Cardiac muscle cell (in vitro differentiated cells and primary cell): ENCODE measurements at regions not wholly inside any gene's neighbourhood (a gene's known extent, or its start where the extent isn't known, plus 50 kb on each side); places are given as distances from the start of the nearest gene placed in this dataset.

Source experiments
- DNase-seq, 2 donors: peaks; one replicate each; pipeline versions ENCODE4 v3.0.0 to v3.0.0-alpha.2; 2010 to 2017; ENCODE audit warnings: low read depth in 1 of 2, low spot score in 1 of 2
- H3K27ac ChIP-seq: fragments of 200-600 bp; sonication (generic); 2 replicates; pipeline ENCODE4 v1.5.1; 2016
- H3K27me3 ChIP-seq: fragments of 200-600 bp; sonication (generic); 2 replicates; pipeline ENCODE4 v1.6.0; 2016; ENCODE audit warnings: control low read depth
- H3K36me3 ChIP-seq: fragments of 200-600 bp; sonication (generic); 2 replicates; pipeline ENCODE4 v1.5.1; 2016; ENCODE audit warnings: control low read depth
- H3K4me1 ChIP-seq: fragments of 200-600 bp; sonication (generic); 2 replicates; pipeline ENCODE4 v1.8.1; 2017; ENCODE audit warnings: low read depth, mild to moderate bottlenecking, mixed run types
- H3K4me3 ChIP-seq: fragments of 200-600 bp; sonication (generic); 2 replicates; pipeline ENCODE4 v1.5.1; 2016; ENCODE audit warnings: mild to moderate bottlenecking
- H3K9me3 ChIP-seq: fragments of 200-600 bp; sonication (generic); 2 replicates; pipeline ENCODE4 v1.5.1; 2017; ENCODE audit warnings: low read depth, mild to moderate bottlenecking, control low read depth
- CTCF ChIP-seq: IDR thresholded peaks from 2 replicates; pipeline ENCODE4 v1.5.1; 2012; ENCODE audit warnings: low read depth, mild to moderate bottlenecking, low read length

- Histone ChIP-seq H3K9me3 (no peaks in the 10 kb centered on the region), H3K4me1 (no peaks in the 10 kb centered on the region), H3K4me3 (no peak overlapping the region), H3K27ac (no peak overlapping the region), H3K36me3 (no peaks in the 10 kb centered on the region), H3K27me3 (peaks cover 13% of the 10 kb centered on the region)
- no peak for TF ChIP-seq CTCF
- no peak for DNase-seq
Observed at GRCh38 chr9:32854271-32854670, 70.9 kb downstream of the TMEM215 start.

GRCh38 chr9:32855752-32856151, 72.4 kb downstream of the TMEM215 start:
- TF ChIP-seq CTCF: no peak
- no peak for DNase-seq
- H3K27ac ChIP-seq: no peak overlapping the region
- H3K4me3 ChIP-seq: no peak overlapping the region
- peaks cover 13% of the 10 kb centered on the region for H3K27me3 ChIP-seq
- no peaks in the 10 kb centered on the region for H3K36me3 ChIP-seq
- no peaks in the 10 kb centered on the region for H3K4me1 ChIP-seq
- no peaks in the 10 kb centered on the region for H3K9me3 ChIP-seq

GRCh38 chr9:32863291-32863690, 80.0 kb downstream of the TMEM215 start:
- H3K36me3 ChIP-seq: no peaks in the 10 kb centered on the region
- H3K9me3 ChIP-seq: no peaks in the 10 kb centered on the region
- H3K4me3 ChIP-seq: no peak overlapping the region
- H3K4me1 ChIP-seq: no peaks in the 10 kb centered on the region
- TF ChIP-seq CTCF: no peak
- no peak overlapping the region for H3K27ac ChIP-seq
- H3K27me3 ChIP-seq: no peaks in the 10 kb centered on the region
- no peak for DNase-seq

- no peak for TF ChIP-seq CTCF
- H3K9me3 ChIP-seq: no peaks in the 10 kb centered on the region
- DNase-seq: no peak
- no peak overlapping the region for H3K27ac ChIP-seq
- H3K4me3 ChIP-seq: no peak overlapping the region
- no peaks in the 10 kb centered on the region for H3K4me1 ChIP-seq
- H3K36me3 ChIP-seq: no peaks in the 10 kb centered on the region
- no peaks in the 10 kb centered on the region for H3K27me3 ChIP-seq
Observed at GRCh38 chr9:32864971-32865370, 81.6 kb downstream of the TMEM215 start.

- H3K36me3 ChIP-seq: no peaks in the 10 kb centered on the region
- H3K4me1 ChIP-seq: no peaks in the 10 kb centered on the region
- no peaks in the 10 kb centered on the region for H3K27me3 ChIP-seq
- no peak for TF ChIP-seq CTCF
- no peaks in the 10 kb centered on the region for H3K9me3 ChIP-seq
- no peak overlapping the region for H3K27ac ChIP-seq
- DNase-seq: no peak
- no peak overlapping the region for H3K4me3 ChIP-seq
Observed at GRCh38 chr9:32866273-32866672, 82.9 kb downstream of the TMEM215 start.

- TF ChIP-seq CTCF: no peak
- H3K27me3 ChIP-seq: no peaks in the 10 kb centered on the region
- no peak for DNase-seq
- no peak overlapping the region for H3K27ac ChIP-seq
- H3K36me3 ChIP-seq: no peaks in the 10 kb centered on the region
- no peaks in the 10 kb centered on the region for H3K4me1 ChIP-seq
- H3K9me3 ChIP-seq: no peaks in the 10 kb centered on the region
- H3K4me3 ChIP-seq: no peak overlapping the region
Observed at GRCh38 chr9:32867026-32867425, 83.7 kb downstream of the TMEM215 start.
